ENCODE measurements at regions not wholly inside any gene's neighbourhood (a gene's known extent, or its start where the extent isn't known, plus 50 kb on each side); places are given as distances from the start of the nearest gene placed in this dataset.

DNA sequence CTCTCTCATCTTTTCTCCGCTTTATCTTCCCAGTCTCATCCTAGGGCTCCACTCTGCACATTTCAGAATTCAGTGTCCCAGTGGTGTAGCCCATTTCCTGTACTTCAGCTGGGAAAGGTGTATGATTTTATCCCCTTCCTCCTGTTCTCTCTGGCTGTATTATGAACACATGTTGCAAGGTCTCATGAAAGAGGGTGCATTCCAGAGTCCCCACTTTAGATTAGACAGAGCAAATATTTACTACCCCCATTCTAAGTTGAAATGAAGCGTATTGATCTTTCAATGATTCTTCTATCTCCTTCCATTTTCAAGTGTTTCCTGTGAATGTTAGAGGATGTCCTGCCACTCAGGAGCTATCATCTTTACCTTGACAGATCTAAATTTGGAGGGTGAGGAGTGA, 123.2 kb downstream of the WIF1 start:
- TF ChIP-seq, protein P1, sequence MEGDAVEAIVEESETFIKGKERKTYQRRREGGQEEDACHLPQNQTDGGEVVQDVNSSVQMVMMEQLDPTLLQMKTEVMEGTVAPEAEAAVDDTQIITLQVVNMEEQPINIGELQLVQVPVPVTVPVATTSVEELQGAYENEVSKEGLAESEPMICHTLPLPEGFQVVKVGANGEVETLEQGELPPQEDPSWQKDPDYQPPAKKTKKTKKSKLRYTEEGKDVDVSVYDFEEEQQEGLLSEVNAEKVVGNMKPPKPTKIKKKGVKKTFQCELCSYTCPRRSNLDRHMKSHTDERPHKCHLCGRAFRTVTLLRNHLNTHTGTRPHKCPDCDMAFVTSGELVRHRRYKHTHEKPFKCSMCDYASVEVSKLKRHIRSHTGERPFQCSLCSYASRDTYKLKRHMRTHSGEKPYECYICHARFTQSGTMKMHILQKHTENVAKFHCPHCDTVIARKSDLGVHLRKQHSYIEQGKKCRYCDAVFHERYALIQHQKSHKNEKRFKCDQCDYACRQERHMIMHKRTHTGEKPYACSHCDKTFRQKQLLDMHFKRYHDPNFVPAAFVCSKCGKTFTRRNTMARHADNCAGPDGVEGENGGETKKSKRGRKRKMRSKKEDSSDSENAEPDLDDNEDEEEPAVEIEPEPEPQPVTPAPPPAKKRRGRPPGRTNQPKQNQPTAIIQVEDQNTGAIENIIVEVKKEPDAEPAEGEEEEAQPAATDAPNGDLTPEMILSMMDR (IDR thresholded peaks at IDR 0.05) = no peak
- TF ChIP-seq POLR2A (IDR thresholded peaks at IDR 0.05; ENCODE audit: low read depth) = no peak
- TF ChIP-seq POLR2AphosphoS5 (IDR thresholded peaks at IDR 0.05) = no peak
- no peak for TF ChIP-seq EP300 (IDR thresholded peaks at IDR 0.05)
